ENCODE measurements at regions not wholly inside any gene's neighbourhood (a gene's known extent, or its start where the extent isn't known, plus 50 kb on each side); places are given as distances from the start of the nearest gene placed in this dataset.
A peak's percentile ranks its signal among the peaks of the same experiment; 100 is the strongest.

GRCh38 chr2:107094450-107094986 is 208.6 kb upstream of the ST6GAL2 start:
- TF ChIP-seq, protein P1, sequence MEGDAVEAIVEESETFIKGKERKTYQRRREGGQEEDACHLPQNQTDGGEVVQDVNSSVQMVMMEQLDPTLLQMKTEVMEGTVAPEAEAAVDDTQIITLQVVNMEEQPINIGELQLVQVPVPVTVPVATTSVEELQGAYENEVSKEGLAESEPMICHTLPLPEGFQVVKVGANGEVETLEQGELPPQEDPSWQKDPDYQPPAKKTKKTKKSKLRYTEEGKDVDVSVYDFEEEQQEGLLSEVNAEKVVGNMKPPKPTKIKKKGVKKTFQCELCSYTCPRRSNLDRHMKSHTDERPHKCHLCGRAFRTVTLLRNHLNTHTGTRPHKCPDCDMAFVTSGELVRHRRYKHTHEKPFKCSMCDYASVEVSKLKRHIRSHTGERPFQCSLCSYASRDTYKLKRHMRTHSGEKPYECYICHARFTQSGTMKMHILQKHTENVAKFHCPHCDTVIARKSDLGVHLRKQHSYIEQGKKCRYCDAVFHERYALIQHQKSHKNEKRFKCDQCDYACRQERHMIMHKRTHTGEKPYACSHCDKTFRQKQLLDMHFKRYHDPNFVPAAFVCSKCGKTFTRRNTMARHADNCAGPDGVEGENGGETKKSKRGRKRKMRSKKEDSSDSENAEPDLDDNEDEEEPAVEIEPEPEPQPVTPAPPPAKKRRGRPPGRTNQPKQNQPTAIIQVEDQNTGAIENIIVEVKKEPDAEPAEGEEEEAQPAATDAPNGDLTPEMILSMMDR (conservative IDR thresholded peaks at IDR 0.05; ENCODE audit: control insufficient read depth, insufficient read depth, low read depth, low read length), result no peak
- no peak overlapping the region for H3K4me3 ChIP-seq (ENCODE audit: control insufficient read depth, low read depth, low read length)
- DNase-seq (ENCODE audit: low read depth), result no peak

GRCh38 chr2:107102176-107102575 is 216.2 kb upstream of the ST6GAL2 start:
- TF ChIP-seq, protein P1 (conservative IDR thresholded peaks at IDR 0.05; ENCODE audit: control insufficient read depth, insufficient read depth, low read depth, low read length), result no peak
- no peak for DNase-seq (ENCODE audit: low read depth)
- no peak overlapping the region for H3K4me3 ChIP-seq (ENCODE audit: control insufficient read depth, low read depth, low read length)

DNA sequence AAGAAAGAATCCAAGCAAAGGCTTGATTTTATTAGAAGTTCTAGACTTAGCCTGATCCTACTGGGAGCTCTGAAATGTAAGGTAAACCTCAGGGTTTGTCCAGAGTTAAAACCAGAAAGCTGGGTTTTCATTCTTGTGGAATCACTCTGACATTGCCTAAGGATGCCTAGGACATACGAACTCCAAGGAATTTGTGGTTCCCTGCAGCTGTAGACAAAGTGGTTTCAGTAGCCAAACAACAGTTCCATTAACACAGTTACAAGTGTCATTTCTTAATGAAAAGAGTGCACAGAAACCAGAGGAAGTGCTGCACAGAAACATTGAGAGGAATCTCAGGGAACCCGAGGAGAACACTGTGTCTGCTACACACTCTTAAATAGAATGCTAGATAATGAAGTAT is 221.4 kb upstream of the ST6GAL2 start:
- no peak for DNase-seq (ENCODE audit: low read depth)
- TF ChIP-seq, protein P1 (conservative IDR thresholded peaks at IDR 0.05; ENCODE audit: control insufficient read depth, insufficient read depth, low read depth, low read length), result no peak

GRCh38 chr2:107108556-107108955 is 222.6 kb upstream of the ST6GAL2 start:
- DNase-seq (ENCODE audit: low read depth), result peak; percentile 3
- H3K4me3 ChIP-seq (ENCODE audit: control insufficient read depth, low read depth, low read length), result no peak overlapping the region
- TF ChIP-seq, protein P1 (conservative IDR thresholded peaks at IDR 0.05; ENCODE audit: control insufficient read depth, insufficient read depth, low read depth, low read length), result no peak

More for the DNA sequence above, 221.4 kb upstream of the ST6GAL2 start:
- H3K4me3 ChIP-seq (ENCODE audit: control insufficient read depth, low read depth, low read length), result no peak overlapping the region

- H3K4me3 ChIP-seq (ENCODE audit: control insufficient read depth, low read depth, low read length), result no peak overlapping the region
- TF ChIP-seq, protein P1 (conservative IDR thresholded peaks at IDR 0.05; ENCODE audit: control insufficient read depth, insufficient read depth, low read depth, low read length), result no peak
- no peak for DNase-seq (ENCODE audit: low read depth)
Measured at GRCh38 chr2:107111623-107112022, 225.7 kb upstream of the ST6GAL2 start.

- DNase-seq (ENCODE audit: low read depth), result no peak
- TF ChIP-seq, protein P1 (conservative IDR thresholded peaks at IDR 0.05; ENCODE audit: control insufficient read depth, insufficient read depth, low read depth, low read length), result no peak
- no peak overlapping the region for H3K4me3 ChIP-seq (ENCODE audit: control insufficient read depth, low read depth, low read length)
Measured at GRCh38 chr2:107112561-107112960, 226.6 kb upstream of the ST6GAL2 start.

DNA sequence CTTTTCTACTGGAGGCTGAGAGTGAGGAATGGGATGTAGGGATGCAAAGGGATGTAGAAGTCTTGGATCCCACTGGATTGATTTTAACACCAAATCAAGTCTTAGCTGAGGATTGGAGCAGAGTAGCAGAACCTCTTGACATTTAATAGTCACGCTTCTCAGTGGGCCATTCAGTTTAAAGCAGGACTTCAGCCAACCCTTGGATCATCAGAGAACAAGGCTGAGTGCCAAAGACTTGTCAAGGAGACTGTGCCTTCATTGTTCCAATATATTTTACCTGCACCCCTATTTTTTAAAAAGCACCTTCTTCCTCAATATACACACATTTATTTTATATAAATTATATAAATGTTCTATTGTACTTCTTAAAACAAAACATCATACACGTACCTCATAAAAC is 242.4 kb upstream of the ST6GAL2 start:
- no peak for DNase-seq (ENCODE audit: low read depth)
- H3K4me3 ChIP-seq (ENCODE audit: control insufficient read depth, low read depth, low read length), result no peak overlapping the region
- TF ChIP-seq, protein P1 (conservative IDR thresholded peaks at IDR 0.05; ENCODE audit: control insufficient read depth, insufficient read depth, low read depth, low read length), result no peak

Measured in fibroblast of mammary gland (primary cell).